ENCODE measurements at regions not wholly inside any gene's neighbourhood (a gene's known extent, or its start where the extent isn't known, plus 50 kb on each side); places are given as distances from the start of the nearest gene placed in this dataset.

GRCh38 chr1:83064589-83065242 lies 934.2 kb downstream of the TTLL7 start:
- no peaks in the 10 kb centered on the region for H3K36me3 ChIP-seq
- H3K27me3 ChIP-seq (ENCODE audit: low read depth) = no peaks in the 10 kb centered on the region
- TF ChIP-seq CTCF (IDR thresholded peaks at IDR 0.05) = no peak
- H3K27ac ChIP-seq = no peak overlapping the region
- peak overlapping the region; percentile 9 for H3K4me3 ChIP-seq
- H3K9me3 ChIP-seq = no peaks in the 10 kb centered on the region
- no peak for ATAC-seq
- no peaks in the 10 kb centered on the region for H3K4me1 ChIP-seq
- no peak for DNase-seq
- intact Hi-C loops (cut with DNase I) = no loop called here

DNA sequence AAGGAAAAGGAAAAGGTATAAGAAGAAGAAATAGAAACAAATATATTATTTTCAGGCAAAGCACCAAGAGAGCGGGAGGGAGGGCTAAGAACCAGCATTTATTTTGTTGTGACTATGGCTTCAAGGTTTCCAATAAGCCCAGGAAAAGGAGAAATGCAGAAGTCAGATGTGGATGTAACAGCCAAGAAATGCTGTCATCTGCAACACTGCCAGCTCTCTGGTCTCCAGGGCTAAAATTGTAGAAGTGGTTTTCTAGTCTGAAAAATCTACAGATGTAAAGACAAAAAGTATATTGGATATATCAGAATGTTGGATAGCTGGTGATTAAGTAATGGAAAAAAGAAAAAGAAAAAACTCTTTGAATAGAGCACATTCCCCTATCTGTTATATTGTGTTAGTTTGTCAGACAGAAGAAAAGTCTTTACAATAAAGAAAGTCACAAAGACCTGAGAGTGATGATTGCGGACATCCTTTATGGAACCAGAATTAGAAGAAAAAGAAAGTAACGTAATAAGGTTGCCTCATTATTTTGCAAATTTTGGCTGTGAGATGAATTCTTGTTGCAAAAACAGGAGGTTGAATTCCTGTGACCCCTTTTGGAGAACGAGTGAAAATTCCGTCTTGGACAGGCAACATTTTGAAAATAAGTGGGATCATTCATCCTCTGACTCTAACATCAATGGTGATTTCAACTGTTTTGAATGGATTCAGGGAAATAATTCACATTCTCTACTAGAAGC lies 938.1 kb downstream of the TTLL7 start:
- no peaks in the 10 kb centered on the region for H3K36me3 ChIP-seq
- ATAC-seq (no peak), DNase-seq (no peak)
- H3K27me3 ChIP-seq (ENCODE audit: low read depth) = no peaks in the 10 kb centered on the region
- intact Hi-C loops (cut with DNase I) = no loop called here
- H3K4me1 ChIP-seq = no peaks in the 10 kb centered on the region
- TF ChIP-seq CTCF (IDR thresholded peaks at IDR 0.05) = no peak
- no peak overlapping the region for H3K4me3 ChIP-seq
- no peaks in the 10 kb centered on the region for H3K9me3 ChIP-seq
- H3K27ac ChIP-seq = no peak overlapping the region

- ATAC-seq = no peak
These were observed 938.7 kb downstream of the TTLL7 start for GRCh38 chr1:83060221-83060620.

DNA sequence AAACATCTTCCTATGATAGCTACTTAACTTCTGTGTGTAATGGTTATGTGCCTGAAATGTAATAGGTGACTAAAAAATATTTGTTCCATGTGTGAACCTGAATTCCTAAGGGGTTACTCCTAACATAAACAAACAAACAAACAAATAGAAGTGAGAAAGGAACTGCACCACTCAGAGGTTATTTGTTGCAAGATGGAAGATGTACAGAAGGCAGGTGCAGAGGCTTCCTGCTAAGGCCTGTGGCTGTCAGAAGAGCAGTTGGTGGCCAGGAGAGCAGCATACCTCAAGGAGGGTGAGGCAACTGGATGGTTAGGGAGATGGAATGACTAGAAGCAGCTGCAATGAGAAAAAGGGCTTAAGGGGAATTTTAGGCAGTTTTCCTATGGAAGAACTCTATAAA lies 940.6 kb downstream of the TTLL7 start:
- no peak for DNase-seq
- Histone ChIP-seq H3K4me3 (no peak overlapping the region), H3K36me3 (no peaks in the 10 kb centered on the region), H3K9me3 (no peaks in the 10 kb centered on the region), H3K4me1 (no peaks in the 10 kb centered on the region), H3K27ac (no peak overlapping the region), H3K27me3 (ENCODE audit: low read depth) (no peaks in the 10 kb centered on the region)
- intact Hi-C loops (cut with DNase I) = no loop called here
- no peak for TF ChIP-seq CTCF (IDR thresholded peaks at IDR 0.05)
- ATAC-seq = no peak

More at GRCh38 chr1:83060221-83060620, 938.7 kb downstream of the TTLL7 start:
- Histone ChIP-seq H3K27ac (no peak overlapping the region), H3K4me1 (no peaks in the 10 kb centered on the region), H3K4me3 (no peak overlapping the region), H3K27me3 (ENCODE audit: low read depth) (no peaks in the 10 kb centered on the region), H3K9me3 (no peaks in the 10 kb centered on the region), H3K36me3 (no peaks in the 10 kb centered on the region)
- no peak for TF ChIP-seq CTCF (IDR thresholded peaks at IDR 0.05)
- DNase-seq = no peak
- intact Hi-C loops (cut with DNase I) = no loop called here

- no peaks in the 10 kb centered on the region for H3K27me3 ChIP-seq (ENCODE audit: low read depth)
- intact Hi-C loops (cut with DNase I) = no loop called here
- TF ChIP-seq CTCF (IDR thresholded peaks at IDR 0.05) = no peak
- H3K4me3 ChIP-seq = no peak overlapping the region
- no peak for DNase-seq
- no peaks in the 10 kb centered on the region for H3K36me3 ChIP-seq
- no peak overlapping the region for H3K27ac ChIP-seq
- ATAC-seq = no peak
- no peaks in the 10 kb centered on the region for H3K4me1 ChIP-seq
- H3K9me3 ChIP-seq = peaks cover 5% of the 10 kb centered on the region
These were observed 943.4 kb downstream of the TTLL7 start for GRCh38 chr1:83055391-83056170.
